22Rv1 (cell line): ENCODE measurements at regions not wholly inside any gene's neighbourhood (a gene's known extent, or its start where the extent isn't known, plus 50 kb on each side); places are given as distances from the start of the nearest gene placed in this dataset.

ENCODE experiments used
- H3K27ac ChIP-seq: fragments of 450-650 bp; 2 replicates; pipeline ENCODE4 v1.5.1; 2017
- ZFX ChIP-seq: fragments of 450-650 bp; IDR thresholded peaks from 2 replicates; pipeline ENCODE4 v1.6.1; 2017; ENCODE audit warnings: antibody characterized with exemption, borderline replicate concordance
- TF ChIP-seq, protein P1 (sequence below): fragments of 450-650 bp; IDR thresholded peaks from 2 replicates; pipeline ENCODE4 v1.5.1; 2017; ENCODE audit warnings: mild to moderate bottlenecking

DNA sequence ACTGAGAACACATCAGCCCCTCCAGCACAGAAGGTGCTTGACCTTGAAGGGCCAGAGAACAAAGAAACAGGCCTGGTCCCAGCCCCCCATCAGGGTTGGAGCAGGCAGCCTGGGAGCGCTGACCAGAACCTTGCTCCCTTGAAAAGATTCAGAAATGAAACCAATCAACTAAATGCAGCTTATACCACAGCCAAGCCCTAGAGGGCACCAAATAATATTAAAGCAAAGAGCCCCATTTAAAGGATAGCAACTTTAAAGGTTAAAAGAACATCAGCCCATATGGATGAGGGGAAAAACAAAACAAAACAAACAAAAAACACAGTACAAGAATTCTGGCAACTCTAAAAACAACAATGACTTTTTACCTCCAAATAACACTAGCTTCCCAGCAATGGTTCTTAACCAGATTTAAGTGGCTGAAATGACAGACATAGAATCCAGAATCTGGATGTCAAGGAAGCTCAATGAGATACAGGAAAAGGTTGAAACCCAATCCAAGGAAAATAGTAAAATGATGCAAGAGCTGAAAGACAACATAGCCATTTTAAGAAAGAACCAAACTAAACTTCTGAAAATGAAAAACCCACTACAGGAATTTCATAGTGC, 471.9 kb downstream of the MTRR start:
- no peak overlapping the region for H3K27ac ChIP-seq
- no peak for TF ChIP-seq ZFX
- TF ChIP-seq, protein P1, sequence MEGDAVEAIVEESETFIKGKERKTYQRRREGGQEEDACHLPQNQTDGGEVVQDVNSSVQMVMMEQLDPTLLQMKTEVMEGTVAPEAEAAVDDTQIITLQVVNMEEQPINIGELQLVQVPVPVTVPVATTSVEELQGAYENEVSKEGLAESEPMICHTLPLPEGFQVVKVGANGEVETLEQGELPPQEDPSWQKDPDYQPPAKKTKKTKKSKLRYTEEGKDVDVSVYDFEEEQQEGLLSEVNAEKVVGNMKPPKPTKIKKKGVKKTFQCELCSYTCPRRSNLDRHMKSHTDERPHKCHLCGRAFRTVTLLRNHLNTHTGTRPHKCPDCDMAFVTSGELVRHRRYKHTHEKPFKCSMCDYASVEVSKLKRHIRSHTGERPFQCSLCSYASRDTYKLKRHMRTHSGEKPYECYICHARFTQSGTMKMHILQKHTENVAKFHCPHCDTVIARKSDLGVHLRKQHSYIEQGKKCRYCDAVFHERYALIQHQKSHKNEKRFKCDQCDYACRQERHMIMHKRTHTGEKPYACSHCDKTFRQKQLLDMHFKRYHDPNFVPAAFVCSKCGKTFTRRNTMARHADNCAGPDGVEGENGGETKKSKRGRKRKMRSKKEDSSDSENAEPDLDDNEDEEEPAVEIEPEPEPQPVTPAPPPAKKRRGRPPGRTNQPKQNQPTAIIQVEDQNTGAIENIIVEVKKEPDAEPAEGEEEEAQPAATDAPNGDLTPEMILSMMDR, result peak; percentile 70

DNA sequence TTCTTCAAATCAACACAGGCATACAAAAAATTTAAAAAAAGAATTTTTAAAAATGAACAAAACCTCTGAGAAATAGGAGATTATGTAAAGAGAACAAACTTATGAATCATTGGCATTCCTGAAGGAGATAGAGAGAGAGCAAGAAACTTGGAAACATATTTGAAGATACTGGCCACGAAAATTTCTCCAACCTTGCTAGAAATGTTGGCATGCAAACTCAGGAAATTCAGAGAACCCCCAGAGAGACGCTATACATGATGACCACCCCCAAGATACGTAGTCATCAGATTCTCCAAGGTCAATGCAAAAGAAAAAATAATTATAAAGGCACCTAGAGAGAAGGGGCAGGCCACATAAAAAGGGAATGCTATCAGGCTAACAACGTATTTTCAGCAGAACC, 472.5 kb downstream of the MTRR start:
- TF ChIP-seq ZFX, result no peak
- TF ChIP-seq, protein P1, result no peak
- H3K27ac ChIP-seq, result no peak overlapping the region

DNA sequence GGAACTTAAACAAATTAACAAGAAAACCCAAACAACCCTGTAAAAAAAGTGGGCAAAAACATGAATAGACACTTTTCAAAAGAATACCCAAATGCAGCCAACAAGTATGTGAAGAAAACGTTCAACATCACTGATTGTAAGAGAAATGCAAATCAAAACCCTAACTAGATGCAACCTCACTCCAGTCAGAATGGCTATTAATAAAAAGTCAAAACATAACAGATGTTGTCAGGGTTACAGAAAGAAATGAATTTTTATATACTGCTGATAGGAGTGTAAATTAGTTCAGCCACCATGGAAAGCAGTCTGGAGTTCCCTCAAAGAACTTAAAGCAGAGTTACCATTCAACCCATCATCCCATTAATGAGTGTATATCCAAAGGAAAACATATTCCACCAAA, 479.0 kb downstream of the MTRR start:
- no peak overlapping the region for H3K27ac ChIP-seq
- TF ChIP-seq, protein P1, result no peak
- no peak for TF ChIP-seq ZFX

DNA sequence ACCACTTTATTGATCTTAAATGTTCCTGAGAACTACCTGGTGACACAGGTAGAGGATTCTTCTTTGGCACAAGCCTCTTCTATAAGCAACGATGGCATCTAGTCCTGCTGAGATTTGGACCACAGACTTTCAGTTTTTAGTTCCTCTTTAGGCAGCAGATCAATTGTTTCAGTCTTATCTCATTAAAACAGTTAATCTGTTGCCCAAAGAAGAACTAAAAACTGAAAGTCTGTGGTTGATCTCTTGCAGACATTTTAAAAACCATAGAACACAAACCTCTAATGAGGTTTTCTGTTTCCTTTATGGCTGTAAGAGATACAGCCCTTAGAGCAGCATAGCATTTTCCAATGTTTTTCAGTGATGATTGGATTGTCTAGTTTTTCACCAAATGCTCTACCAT, 480.9 kb downstream of the MTRR start:
- no peak for TF ChIP-seq ZFX
- TF ChIP-seq, protein P1, result no peak
- no peak overlapping the region for H3K27ac ChIP-seq

DNA sequence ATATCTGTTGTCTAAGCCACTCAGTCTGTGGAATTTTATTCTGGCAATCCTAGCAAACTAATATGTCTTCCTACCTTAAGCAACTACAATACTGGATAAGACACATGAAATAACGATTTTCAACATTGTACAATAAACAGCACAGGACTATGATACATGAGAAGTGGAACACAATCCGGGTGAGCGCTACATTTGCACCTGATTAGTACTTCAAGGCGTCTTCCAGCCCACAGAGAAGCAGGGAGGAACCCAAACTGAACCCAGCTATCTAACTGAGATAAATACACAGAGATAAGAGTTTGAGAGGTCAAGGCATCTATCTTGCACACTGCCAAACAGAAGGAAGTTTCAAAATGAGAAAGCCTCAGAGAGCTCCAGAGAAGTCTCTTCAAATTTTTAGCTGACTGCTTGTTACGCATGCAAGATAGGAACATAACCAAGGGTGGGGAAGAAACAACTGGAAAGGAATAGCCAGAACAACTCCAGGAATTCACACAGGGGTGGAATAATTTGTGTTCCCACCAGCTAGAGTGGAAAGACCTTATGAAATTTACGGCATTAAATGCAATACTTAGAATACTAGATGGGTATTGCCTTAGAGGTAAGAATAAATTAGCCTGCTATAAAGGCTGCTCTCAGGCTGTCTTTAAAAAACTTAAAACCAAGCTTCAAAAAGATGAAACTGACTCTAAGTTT, 481.8 kb downstream of the MTRR start:
- TF ChIP-seq ZFX, result no peak
- TF ChIP-seq, protein P1, result no peak
- H3K27ac ChIP-seq, result no peak overlapping the region

DNA sequence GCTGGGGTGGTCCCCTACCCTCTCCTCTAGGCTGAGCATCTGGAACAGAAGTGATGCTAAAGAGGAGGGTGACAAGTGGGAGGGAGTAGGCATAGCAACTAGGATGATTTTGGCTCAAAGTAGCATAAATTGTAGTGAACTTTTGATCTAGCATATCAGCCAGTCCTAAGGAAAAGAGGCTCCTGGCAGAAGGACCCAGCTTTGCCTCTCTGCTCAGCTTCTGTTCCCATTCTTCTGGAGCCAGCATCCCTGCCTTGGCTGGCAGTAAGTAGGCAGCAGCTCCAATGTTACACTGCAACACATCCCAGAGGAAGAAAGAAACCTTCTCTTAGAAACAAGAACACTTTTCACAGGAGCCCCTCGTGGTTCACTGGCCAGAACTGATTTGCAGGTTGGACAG, 487.0 kb downstream of the MTRR start:
- no peak for TF ChIP-seq ZFX
- TF ChIP-seq, protein P1, result no peak
- no peak overlapping the region for H3K27ac ChIP-seq

DNA sequence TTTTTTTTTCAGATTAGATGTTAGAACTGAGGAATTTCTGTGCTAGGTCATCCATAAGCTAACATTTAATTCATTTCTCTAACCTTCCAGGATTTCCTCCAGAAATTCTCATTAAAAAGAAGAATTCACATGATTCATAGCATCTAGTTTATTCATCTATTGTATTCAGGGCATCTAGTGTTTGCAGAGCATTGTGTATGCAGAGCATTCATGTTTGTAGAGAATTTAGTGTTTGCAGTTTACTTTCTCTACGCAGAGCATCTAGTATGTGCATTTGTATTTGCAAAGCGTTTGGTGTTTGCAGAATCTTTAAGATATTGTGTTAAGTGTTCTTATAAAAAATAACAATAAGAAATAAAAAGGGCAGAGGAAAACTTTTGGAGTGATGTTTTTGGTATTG, 491.1 kb downstream of the MTRR start:
- TF ChIP-seq ZFX, result no peak
- TF ChIP-seq, protein P1, result no peak
- no peak overlapping the region for H3K27ac ChIP-seq
